SK-N-SH (cell line): ENCODE measurements at regions not wholly inside any gene's neighbourhood (a gene's known extent, or its start where the extent isn't known, plus 50 kb on each side); places are given as distances from the start of the nearest gene placed in this dataset.

Source experiments
- CTCF ChIA-PET: fragments of 300-600, 350-600 bp; formaldehyde crosslinking; extraction: SDS; loops from one replicate; lab custom pipeline; 2021; lab: Yijun Ruan, JAX
- POLR2A ChIA-PET: fragments of 350-600 bp; sonication (Branson Sonifier 250); formaldehyde crosslinking; extraction: SDS; loops from one replicate; lab custom pipeline; 2020; ENCODE audit warnings: antibody characterized with exemption, inconsistent platforms; lab: Yijun Ruan, JAX
- DNase-seq: peaks from one replicate; pipeline ENCODE4 v3.0.0; 2012
- H2AFZ ChIP-seq: fragments of 200-600 bp; sonication (generic); 2 replicates; pipeline ENCODE4 v1.8.1; 2016; ENCODE audit warnings: antibody characterized with exemption, mild to moderate bottlenecking, low read depth
- H3F3A ChIP-seq: fragments of 200-600 bp; sonication (generic); replicated peaks from 2 replicates; pipeline ENCODE3; 2016; ENCODE audit warnings: antibody characterized with exemption, mild to moderate bottlenecking; ENCODE audit not compliant: insufficient read depth
- H3K27ac ChIP-seq, 2 experiments: fragments of 200-500 bp in 1 of 2; fragments of 200-600 bp in 1 of 2; sonication (Bioruptor generic) in 1 of 2; sonication (generic), shearing (Covaris generic) in 1 of 2; 2 replicates each; pipeline versions ENCODE4 v1.5.1 to v1.6.1; 2014 to 2016; ENCODE audit warnings: low read depth in 2 of 2, inconsistent platforms in 1 of 2, low read length in 1 of 2, mild to moderate bottlenecking in 1 of 2, mixed read lengths in 1 of 2
- H3K27me3 ChIP-seq: fragments of 200-600 bp; sonication (generic), shearing (Covaris generic); 2 replicates; pipeline ENCODE4 v1.6.1; 2016; ENCODE audit warnings: mixed run types; ENCODE audit not compliant: insufficient read depth
- H3K36me3 ChIP-seq, 2 experiments: fragments of 200-500 bp in 1 of 2; fragments of 200-600 bp in 1 of 2; sonication (Bioruptor generic) in 1 of 2; sonication (generic) in 1 of 2; replicated peaks in 1 of 2; 2 replicates each; pipeline versions ENCODE3 to v1.5.1; 2014 to 2016; ENCODE audit warnings: low read length in 1 of 2, mild to moderate bottlenecking in 1 of 2; ENCODE audit not compliant: insufficient read depth in 2 of 2, control insufficient read depth in 1 of 2
- H3K4me1 ChIP-seq, 2 experiments: fragments of 200-500 bp in 1 of 2; fragments of 200-600 bp in 1 of 2; sonication (Bioruptor generic) in 1 of 2; sonication (generic), shearing (Covaris generic) in 1 of 2; 2 replicates each; pipeline versions ENCODE4 v1.5.1 to v1.6.1; 2014 to 2016; ENCODE audit warnings: low read depth in 1 of 2, low read length in 1 of 2, mixed run types in 1 of 2; ENCODE audit not compliant: insufficient read depth in 2 of 2, control insufficient read depth in 1 of 2
- H3K4me2 ChIP-seq: fragments of 200-600 bp; sonication (generic), shearing (Covaris generic); 2 replicates; pipeline ENCODE4 v1.6.1; 2017; ENCODE audit warnings: mixed run types
- H3K4me3 ChIP-seq, 2 experiments: fragments of 200-500 bp in 1 of 2; fragments of 200-600 bp in 1 of 2; sonication (Bioruptor generic) in 1 of 2; sonication (generic), shearing (Covaris generic) in 1 of 2; 2 replicates each; pipeline versions ENCODE4 v1.5.1 to v1.8.1; 2014 to 2016; ENCODE audit warnings: low read depth in 2 of 2, inconsistent platforms in 1 of 2, low read length in 1 of 2, mild to moderate bottlenecking in 1 of 2, mixed read lengths in 1 of 2, moderate library complexity in 1 of 2
- H3K79me2 ChIP-seq: fragments of 200-600 bp; sonication (generic); 2 replicates; pipeline ENCODE4 v1.8.1; 2017; ENCODE audit warnings: mild to moderate bottlenecking; ENCODE audit not compliant: insufficient read depth
- H3K9ac ChIP-seq: fragments of 200-600 bp; sonication (generic); 2 replicates; pipeline ENCODE4 v1.6.1; 2017; ENCODE audit warnings: mixed run types
- H3K9me2 ChIP-seq: fragments of 200-600 bp; sonication (generic); 2 replicates; pipeline ENCODE4 v1.6.1; 2017; ENCODE audit warnings: mixed run types
- H3K9me3 ChIP-seq: fragments of 200-600 bp; sonication (generic); 2 replicates; pipeline ENCODE4 v1.6.1; 2017; ENCODE audit warnings: mixed run types, mild to moderate bottlenecking, moderate library complexity
- H4K20me1 ChIP-seq: fragments of 200-600 bp; sonication (generic); 2 replicates; pipeline ENCODE4 v1.6.1; 2017; ENCODE audit warnings: mild to moderate bottlenecking, mixed run types; ENCODE audit not compliant: insufficient read depth
- EP300 ChIP-seq, 2 experiments: IDR thresholded peaks; 2 replicates each; pipeline versions ENCODE4 v1.4.0 to v1.6.1; 2012; ENCODE audit warnings: borderline replicate concordance in 1 of 2, low read depth in 1 of 2, low read length in 1 of 2
- JUND ChIP-seq: IDR thresholded peaks from 2 replicates; pipeline ENCODE4 v1.4.0; 2012
- NRF1 ChIP-seq: IDR thresholded peaks from 2 replicates; pipeline ENCODE4 v1.6.1; 2012; ENCODE audit warnings: low read depth, mild to moderate bottlenecking, low read length
- RCOR1 ChIP-seq: fragments of 150-350 bp; IDR thresholded peaks from 2 replicates; pipeline ENCODE4 v1.6.1; 2017; ENCODE audit warnings: antibody characterized with exemption, low read length
- REST ChIP-seq: IDR thresholded peaks from 2 replicates; pipeline ENCODE4 v1.6.1; 2012; ENCODE audit warnings: mild to moderate bottlenecking, low read depth, low read length, moderate library complexity
- RXRA ChIP-seq: IDR thresholded peaks from 2 replicates; pipeline ENCODE4 v1.4.0; 2012; ENCODE audit warnings: low read depth, mild to moderate bottlenecking, borderline replicate concordance
- TAF1 ChIP-seq: IDR thresholded peaks from 2 replicates; pipeline ENCODE4 v1.6.1; 2012; ENCODE audit warnings: low read depth, mild to moderate bottlenecking, low read length, moderate library complexity, borderline replicate concordance
- USF2 ChIP-seq: fragments of 150-350 bp; IDR thresholded peaks from 2 replicates; pipeline ENCODE4 v1.6.1; 2017; ENCODE audit warnings: antibody characterized with exemption, low read length, low read depth, borderline replicate concordance
- WGBS: methylation state at CpG from one replicate; pipeline ENCODE4 v1.1.6; 2017; ENCODE audit warnings: low lambda C conversion rate; 5-methylcytosine and 5-hydroxymethylcytosine counted together

- Histone ChIP-seq H3K36me3 (no peaks in the 10 kb centered on the region), H3K9me2 (no peaks in the 10 kb centered on the region), H3K79me2 (no peaks in the 10 kb centered on the region), H2AFZ (no peak overlapping the region), H3K9ac (no peak overlapping the region), H3K9me3 (no peaks in the 10 kb centered on the region), H3K27ac (no peak overlapping the region), H4K20me1 (no peaks in the 10 kb centered on the region)
- POLR2A ChIA-PET, result no interaction called here
- CTCF ChIA-PET, result no interaction called here
- TF ChIP-seq JUND (no peak), TAF1 (no peak), NRF1 (no peak), REST (no peak), RXRA (no peak)
- TF ChIP-seq, all 33 proteins: peak for 0
- no peaks in the 10 kb centered on the region for H3K27me3 ChIP-seq
- H3K4me3 ChIP-seq, result no peak overlapping the region
- no peaks in the 10 kb centered on the region for H3F3A ChIP-seq
- H3K4me2 ChIP-seq, result no peak overlapping the region
- H3K4me1 ChIP-seq, result no peaks in the 10 kb centered on the region
- WGBS, result 78% methylated on average over 3 of the region's 3 CpGs
- no peak for DNase-seq
Observed at GRCh38 chr13:65166675-65167074, 2063.5 kb downstream of the PCDH9 start.

GRCh38 chr13:65159803-65160202 is 2070.3 kb downstream of the PCDH9 start:
- H3K79me2 ChIP-seq, result no peaks in the 10 kb centered on the region
- no peaks in the 10 kb centered on the region for H3K36me3 ChIP-seq
- POLR2A ChIA-PET, result no interaction called here

More at GRCh38 chr13:65159803-65160202, 2070.3 kb downstream of the PCDH9 start:
- Histone ChIP-seq H3K9me2 (no peaks in the 10 kb centered on the region), H3K4me2 (no peak overlapping the region), H3K4me1 (no peaks in the 10 kb centered on the region; a peak in 1 of 4 replicates), H3F3A (no peaks in the 10 kb centered on the region), H3K9ac (no peak overlapping the region), H4K20me1 (no peaks in the 10 kb centered on the region), H3K27ac (no peak overlapping the region), H3K9me3 (no peaks in the 10 kb centered on the region), H3K27me3 (no peaks in the 10 kb centered on the region), H2AFZ (0 out of 2 replicates have a peak overlapping the region, but pooled peaks have one; percentile 16), H3K4me3 (no peak overlapping the region)
- 50% methylated on average over 3 of the region's 3 CpGs for WGBS
- no peak for DNase-seq
- TF ChIP-seq USF2 (no peak), EP300 (IDR thresholded peaks at IDR 0.05; ENCODE audit: borderline replicate concordance in 1 of 2, low read depth in 1 of 2, low read length in 1 of 2) (0 out of 4 replicates have a peak, but pooled peaks of 1 of the 2 experiments have one; percentile 3), RCOR1 (peak; percentile 38; the same call in 1 of the 2 replicates)
- CTCF ChIA-PET, result interaction anchor here (0.9 kb wide), 1 partner anchor 176 kb away, joined by 3 read pairs; no protein-coding TSS in a partner anchor
